H9 (cell line): ENCODE measurements at regions not wholly inside any gene's neighbourhood (a gene's known extent, or its start where the extent isn't known, plus 50 kb on each side); places are given as distances from the start of the nearest gene placed in this dataset.
A peak's percentile ranks its signal among the peaks of the same experiment; 100 is the strongest.

Experiments used
- DNase-seq: peaks from one replicate; pipeline ENCODE4 v3.0.0-alpha.2; 2017
- H2AFZ ChIP-seq: one replicate; pipeline ENCODE4 v1.6.1; 2013; ENCODE audit warnings: mild to moderate bottlenecking, low read length, control low read depth, moderate library complexity
- H2AK5ac ChIP-seq: 2 replicates; pipeline ENCODE4 v1.6.1; 2013; ENCODE audit warnings: low read length, control low read depth, mixed read lengths; ENCODE audit not compliant: insufficient read length
- H2BK120ac ChIP-seq: one replicate; pipeline ENCODE4 v1.6.1; 2013; ENCODE audit warnings: low read depth, mild to moderate bottlenecking, low read length, control low read depth, inconsistent platforms; ENCODE audit not compliant: poor library complexity, severe bottlenecking
- H2BK12ac ChIP-seq: 2 replicates; pipeline ENCODE4 v1.6.1; 2013; ENCODE audit warnings: low read length, control low read depth, mixed read lengths, low read depth; ENCODE audit not compliant: insufficient read length
- H2BK15ac ChIP-seq: 2 replicates; pipeline ENCODE4 v1.6.1; 2013; ENCODE audit warnings: low read depth, low read length, control low read depth
- H2BK20ac ChIP-seq: one replicate; pipeline ENCODE4 v1.6.1; 2013; ENCODE audit warnings: low read depth, mild to moderate bottlenecking, low read length, control low read depth, inconsistent platforms; ENCODE audit not compliant: poor library complexity, severe bottlenecking
- H2BK5ac ChIP-seq: 2 replicates; pipeline ENCODE4 v1.6.1; 2013; ENCODE audit warnings: low read length, control low read depth, mixed read lengths; ENCODE audit not compliant: insufficient read length
- H3K14ac ChIP-seq: 2 replicates; pipeline ENCODE4 v1.6.1; 2013; ENCODE audit warnings: low read length, control low read depth; ENCODE audit not compliant: insufficient read depth
- H3K18ac ChIP-seq: 2 replicates; pipeline ENCODE4 v1.6.1; 2013; ENCODE audit warnings: low read depth, mild to moderate bottlenecking, mixed read lengths, low read length, control low read depth; ENCODE audit not compliant: insufficient read length
- H3K23ac ChIP-seq: 2 replicates; pipeline ENCODE4 v1.6.1; 2013; ENCODE audit warnings: low read length, control low read depth, mixed read lengths, low read depth; ENCODE audit not compliant: insufficient read length
- H3K23me2 ChIP-seq: 2 replicates; pipeline ENCODE4 v1.6.1; 2013; ENCODE audit warnings: low read depth, mild to moderate bottlenecking, mixed read lengths, low read length, control low read depth; ENCODE audit not compliant: insufficient read length, poor library complexity, severe bottlenecking
- H3K27ac ChIP-seq: 2 replicates; pipeline ENCODE4 v1.5.1; 2013; ENCODE audit warnings: low read length, control low read depth, mixed read lengths, low read depth; ENCODE audit not compliant: insufficient read length
- H3K27me3 ChIP-seq: 2 replicates; pipeline ENCODE4 v1.6.1; 2013; ENCODE audit warnings: low read length, control low read depth, inconsistent platforms; ENCODE audit not compliant: insufficient read depth
- H3K4ac ChIP-seq: 2 replicates; pipeline ENCODE4 v1.6.1; 2013; ENCODE audit warnings: low read depth, mild to moderate bottlenecking, control low read depth, inconsistent platforms, low read length, moderate library complexity
- H3K4me1 ChIP-seq: 2 replicates; pipeline ENCODE4 v1.6.1; 2013; ENCODE audit warnings: low read length, control low read depth, inconsistent platforms; ENCODE audit not compliant: insufficient read depth
- H3K4me2 ChIP-seq: 2 replicates; pipeline ENCODE4 v1.6.1; 2013; ENCODE audit warnings: low read length, control low read depth, mixed read lengths; ENCODE audit not compliant: insufficient read length, insufficient read depth
- H3K56ac ChIP-seq: 2 replicates; pipeline ENCODE4 v1.6.1; 2013; ENCODE audit warnings: low read depth, mild to moderate bottlenecking, mixed read lengths, low read length, control low read depth; ENCODE audit not compliant: insufficient read length
- H3K79me1 ChIP-seq: 2 replicates; pipeline ENCODE4 v1.6.1; 2013; ENCODE audit warnings: low read depth, mild to moderate bottlenecking, moderate library complexity, low read length, control low read depth, inconsistent platforms; ENCODE audit not compliant: insufficient read depth, poor library complexity, severe bottlenecking
- H3K79me2 ChIP-seq: 2 replicates; pipeline ENCODE4 v1.6.1; 2013; ENCODE audit warnings: low read length, control low read depth, inconsistent platforms; ENCODE audit not compliant: insufficient read depth
- H3K9ac ChIP-seq: 2 replicates; pipeline ENCODE4 v1.6.1; 2013; ENCODE audit warnings: low read length, control low read depth, mixed read lengths; ENCODE audit not compliant: insufficient read length; ENCODE audit errors: extremely low read depth
- H3K9me3 ChIP-seq: one replicate; pipeline ENCODE4 v1.6.1; 2013; ENCODE audit warnings: low read depth, low read length, inconsistent platforms; ENCODE audit not compliant: control insufficient read depth
- H3T11ph ChIP-seq: one replicate; pipeline ENCODE4 v1.6.1; 2013; ENCODE audit warnings: mild to moderate bottlenecking, low read length, control low read depth, inconsistent platforms
- H4K20me1 ChIP-seq: one replicate; pipeline ENCODE4 v1.6.1; 2013; ENCODE audit not compliant: control insufficient read depth, insufficient read length, insufficient read depth
- H4K5ac ChIP-seq: 2 replicates; pipeline ENCODE4 v1.6.1; 2013; ENCODE audit warnings: low read depth, mild to moderate bottlenecking, mixed read lengths, low read length, control low read depth; ENCODE audit not compliant: insufficient read length
- H4K8ac ChIP-seq: replicated peaks from 2 replicates; pipeline ENCODE4 v1.6.1; 2013; ENCODE audit warnings: low read length, control low read depth, mixed read lengths, low read depth; ENCODE audit not compliant: insufficient read length
- H4K91ac ChIP-seq: 2 replicates; pipeline ENCODE4 v1.6.1; 2013; ENCODE audit warnings: low read depth, mild to moderate bottlenecking, moderate library complexity, mixed read lengths, low read length, control low read depth; ENCODE audit not compliant: insufficient read length
- H3K27ac Mint-ChIP-seq, 3 experiments: 2 replicates in 2 of 3; 3 replicates in 1 of 3; pipeline ENCODE4 v1.8.0; 2020 to 2021; ENCODE audit warnings: mixed read lengths in 3 of 3, mild to moderate bottlenecking in 1 of 3, moderate library complexity in 1 of 3
- H3K27me3 Mint-ChIP-seq: 2 replicates; pipeline ENCODE4 v1.8.0; 2021; ENCODE audit warnings: low read depth, mild to moderate bottlenecking, moderate library complexity, mixed read lengths
- H3K36me3 Mint-ChIP-seq, 3 experiments: 2 replicates in 2 of 3; 3 replicates in 1 of 3; pipeline ENCODE4 v1.8.0; 2020 to 2021; ENCODE audit warnings: low read depth in 3 of 3, mixed read lengths in 3 of 3; ENCODE audit not compliant: insufficient read depth in 1 of 3
- H3K4me1 Mint-ChIP-seq, 2 experiments: 2 replicates each; pipeline ENCODE4 v1.8.0; 2020; ENCODE audit warnings: mixed read lengths in 2 of 2
- H3K4me3 Mint-ChIP-seq, 2 experiments: 2 replicates in 1 of 2; 3 replicates in 1 of 2; pipeline ENCODE4 v1.8.0; 2020 to 2021; ENCODE audit warnings: mild to moderate bottlenecking in 2 of 2, mixed read lengths in 2 of 2, moderate library complexity in 1 of 2
- H3K9me3 Mint-ChIP-seq, 2 experiments: 2 replicates in 1 of 2; 3 replicates in 1 of 2; pipeline ENCODE4 v1.8.0; 2020; ENCODE audit warnings: mild to moderate bottlenecking in 2 of 2, mixed read lengths in 2 of 2, moderate library complexity in 1 of 2
- WGBS: extraction: QIAGEN DNeasy Blood & Tissue Kit; methylation state at CpG from one replicate; pipeline ENCODE4 v1.1.7; 2013; ENCODE audit warnings: missing lambda C conversion rate, low lambda C conversion rate, mixed read lengths; ENCODE audit not compliant: insufficient read length; ENCODE audit errors: extremely low coverage; 5-methylcytosine and 5-hydroxymethylcytosine counted together
- TF ChIP-seq, protein P1 (sequence below): fragments of 200-600 bp; sonication (generic); conservative IDR thresholded peaks from 3 replicates; pipeline ENCODE4 v1.8.0; 2021; ENCODE audit warnings: antibody characterized with exemption, mild to moderate bottlenecking

DNA sequence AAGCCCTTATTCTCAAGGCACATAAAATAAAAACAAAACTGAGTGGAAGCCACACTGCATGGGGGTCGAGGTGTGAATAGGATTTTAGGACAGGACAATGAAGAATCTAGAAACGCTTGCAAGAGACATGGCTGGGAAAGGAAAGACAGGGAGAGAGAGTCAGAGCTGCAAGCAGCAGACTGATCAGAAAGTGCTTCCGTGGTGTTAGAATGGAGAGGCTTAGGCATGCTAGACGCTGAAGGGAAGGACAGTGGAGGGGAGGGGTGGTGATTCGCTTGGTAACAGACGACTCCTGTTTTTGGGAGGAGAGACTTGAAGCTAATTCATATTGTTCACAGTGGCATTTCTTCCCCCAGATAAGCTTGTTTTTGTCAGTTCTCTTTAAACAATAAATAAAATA lies 173.5 kb downstream of the AIPL1 start:
- peaks cover 0 to 10% (median 3%) of the 10 kb centered on the region in 3 experiments; a peak in 4 of 7 replicates for H3K36me3 Mint-ChIP-seq
- Histone ChIP-seq H2BK120ac (no peak overlapping the region), H3K79me2 (no peaks in the 10 kb centered on the region), H4K5ac (no peak overlapping the region), H2BK12ac (no peak overlapping the region), H3K4me1 (peaks cover 15% of the 10 kb centered on the region; the same call in 1 of the 2 replicates), H3K4ac (no peak overlapping the region), H3K27ac (no peak overlapping the region), H3K14ac (no peak overlapping the region), H4K91ac (no peak overlapping the region), H3K27me3 (no peaks in the 10 kb centered on the region), H4K20me1 (no peaks in the 10 kb centered on the region), H3K23me2 (no peaks in the 10 kb centered on the region), H3K79me1 (no peaks in the 10 kb centered on the region), H4K8ac (no peak overlapping the region), H2BK20ac (no peak overlapping the region), H3K9ac (no peak overlapping the region), H3T11ph (no peak overlapping the region), H3K23ac (no peak overlapping the region), H3K56ac (no peak overlapping the region), H2BK5ac (no peak overlapping the region), H3K9me3 (peaks cover 5% of the 10 kb centered on the region), H2AFZ (no peak overlapping the region), H2BK15ac (no peak overlapping the region), H2AK5ac (no peak overlapping the region), H3K4me2 (no peak overlapping the region), H3K18ac (no peak overlapping the region)
- no peak overlapping the region for H3K4me3 Mint-ChIP-seq
- peaks cover 4% of the 10 kb centered on the region; the same call in 1 of the 2 replicates for H3K27me3 Mint-ChIP-seq
- peak overlapping the region in 2 of 3 experiments; percentile 8 to 21; a peak in 4 of 7 replicates for H3K27ac Mint-ChIP-seq
- DNase-seq, result no peak
- peaks cover 10 to 11% of the 10 kb centered on the region in 2 experiments; a peak in 3 of 5 replicates for H3K9me3 Mint-ChIP-seq
- no CpG with 5 or more reads among the region's 6 CpGs for WGBS
- peaks cover 52 to 55% of the 10 kb centered on the region in 2 experiments for H3K4me1 Mint-ChIP-seq
- TF ChIP-seq, protein P1, sequence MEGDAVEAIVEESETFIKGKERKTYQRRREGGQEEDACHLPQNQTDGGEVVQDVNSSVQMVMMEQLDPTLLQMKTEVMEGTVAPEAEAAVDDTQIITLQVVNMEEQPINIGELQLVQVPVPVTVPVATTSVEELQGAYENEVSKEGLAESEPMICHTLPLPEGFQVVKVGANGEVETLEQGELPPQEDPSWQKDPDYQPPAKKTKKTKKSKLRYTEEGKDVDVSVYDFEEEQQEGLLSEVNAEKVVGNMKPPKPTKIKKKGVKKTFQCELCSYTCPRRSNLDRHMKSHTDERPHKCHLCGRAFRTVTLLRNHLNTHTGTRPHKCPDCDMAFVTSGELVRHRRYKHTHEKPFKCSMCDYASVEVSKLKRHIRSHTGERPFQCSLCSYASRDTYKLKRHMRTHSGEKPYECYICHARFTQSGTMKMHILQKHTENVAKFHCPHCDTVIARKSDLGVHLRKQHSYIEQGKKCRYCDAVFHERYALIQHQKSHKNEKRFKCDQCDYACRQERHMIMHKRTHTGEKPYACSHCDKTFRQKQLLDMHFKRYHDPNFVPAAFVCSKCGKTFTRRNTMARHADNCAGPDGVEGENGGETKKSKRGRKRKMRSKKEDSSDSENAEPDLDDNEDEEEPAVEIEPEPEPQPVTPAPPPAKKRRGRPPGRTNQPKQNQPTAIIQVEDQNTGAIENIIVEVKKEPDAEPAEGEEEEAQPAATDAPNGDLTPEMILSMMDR, result no peak
